HEK293T (cell line): ENCODE measurements at regions not wholly inside any gene's neighbourhood (a gene's known extent, or its start where the extent isn't known, plus 50 kb on each side); places are given as distances from the start of the nearest gene placed in this dataset.

Experiments
- ARNT ChIP-seq: fragments of 450-650 bp; IDR thresholded peaks from 2 replicates; pipeline ENCODE4 v1.6.1; 2017; ENCODE audit warnings: mild to moderate bottlenecking
- BHLHE40 ChIP-seq: fragments of 450-650 bp; IDR thresholded peaks from 2 replicates; pipeline ENCODE4 v1.6.1; 2016; ENCODE audit warnings: mild to moderate bottlenecking, moderate library complexity, borderline replicate concordance
- CTBP1 ChIP-seq: fragments of 450-650 bp; IDR thresholded peaks from 2 replicates; pipeline ENCODE4 v1.6.1; 2016; ENCODE audit warnings: borderline replicate concordance
- ELF4 ChIP-seq: fragments of 450-650 bp; IDR thresholded peaks from 2 replicates; pipeline ENCODE4 v1.6.1; 2017; ENCODE audit warnings: antibody characterized with exemption
- FOXA1 ChIP-seq: fragments of 450-650 bp; IDR thresholded peaks from 2 replicates; pipeline ENCODE4 v1.6.1; 2016; ENCODE audit warnings: mild to moderate bottlenecking
- FOXM1 ChIP-seq: fragments of 450-650 bp; IDR thresholded peaks from 2 replicates; pipeline ENCODE4 v1.6.1; 2017; ENCODE audit warnings: mild to moderate bottlenecking, borderline replicate concordance
- HDGF ChIP-seq: fragments of 450-650 bp; IDR thresholded peaks from 2 replicates; pipeline ENCODE4 v1.6.1; 2017; ENCODE audit warnings: antibody characterized with exemption, borderline replicate concordance
- L3MBTL2 ChIP-seq: fragments of 450-650 bp; conservative IDR thresholded peaks from 2 replicates; pipeline ENCODE4 v1.6.1; 2016; ENCODE audit warnings: mild to moderate bottlenecking
- NFRKB ChIP-seq: fragments of 450-650 bp; IDR thresholded peaks from 2 replicates; pipeline ENCODE4 v1.6.1; 2016; ENCODE audit warnings: mild to moderate bottlenecking, moderate library complexity
- PKNOX1 ChIP-seq: fragments of 450-650 bp; IDR thresholded peaks from 2 replicates; pipeline ENCODE4 v1.6.1; 2016
- SP1 ChIP-seq: fragments of 450-650 bp; IDR thresholded peaks from 2 replicates; pipeline ENCODE4 v1.6.1; 2017
- SUZ12 ChIP-seq: fragments of 450-650 bp; IDR thresholded peaks from 2 replicates; pipeline ENCODE4 v1.6.1; 2016; ENCODE audit warnings: mild to moderate bottlenecking
- ZNF384 ChIP-seq: fragments of 450-650 bp; IDR thresholded peaks from 2 replicates; pipeline ENCODE4 v1.6.1; 2016

GRCh38 chr6:21728141-21728540, 134.6 kb downstream of the SOX4 start:
- TF ChIP-seq SUZ12 = no peak
- no peak for TF ChIP-seq HDGF
- no peak for TF ChIP-seq PKNOX1
- no peak for TF ChIP-seq CTBP1
- TF ChIP-seq SP1 = no peak
- TF ChIP-seq ELF4 = no peak
- no peak for TF ChIP-seq FOXM1
- no peak for TF ChIP-seq FOXA1
- no peak for TF ChIP-seq BHLHE40
- TF ChIP-seq L3MBTL2 = no peak
- no peak for TF ChIP-seq ZNF384
- no peak for TF ChIP-seq NFRKB
- no peak for TF ChIP-seq ARNT
